HepG2 (cell line): ENCODE measurements at regions not wholly inside any gene's neighbourhood (a gene's known extent, or its start where the extent isn't known, plus 50 kb on each side); places are given as distances from the start of the nearest gene placed in this dataset.

Experiments
- ATAC-seq: fragments of 200-7000 bp; cut with Tn5 transposase; 3 replicates; pipeline ENCODE4 v1.9.1; 2020; ENCODE audit warnings: mild to moderate bottlenecking, moderate library complexity
- BruUV-seq: library from RNA; stranded (reverse); fragments of 400-500 nt; replicated peaks from 2 replicates; lab custom pipeline; 2021; lab: Mats Ljungman, UMichigan
- CTCF ChIA-PET: fragments of 300-600 bp; formaldehyde crosslinking; extraction: SDS; loops from one replicate; lab custom pipeline; 2021; ENCODE audit warnings: low total read pairs, inconsistent platforms, low intra/inter-chr PET ratio; lab: Yijun Ruan, JAX
- POLR2A ChIA-PET: fragments of 350-600 bp; sonication (Branson Sonifier 250); formaldehyde crosslinking; loops from one replicate; lab custom pipeline; 2020; ENCODE audit warnings: antibody characterized with exemption, inconsistent platforms; lab: Yijun Ruan, JAX
- DNase-seq: peaks from one replicate; pipeline ENCODE4 v3.0.0-alpha.2; 2015; ENCODE audit warnings: low spot score
- FAIRE-seq: peaks from 3 replicates; lab custom pipeline; 2011; peaks lifted over from hg19 to GRCh38; lab: Jason Lieb, UNC
- H2AFZ ChIP-seq: one replicate; pipeline ENCODE4 v1.6.1; 2011; ENCODE audit warnings: low read length, inconsistent platforms
- H3K27ac ChIP-seq: fragments of 300-600 bp; 3 replicates; pipeline ENCODE4 v1.8.0; 2011; ENCODE audit warnings: mixed run types, mild to moderate bottlenecking, mixed read lengths, low read length, inconsistent platforms; ENCODE audit not compliant: insufficient read depth; ENCODE audit errors: extremely low read length
- H3K27me3 ChIP-seq, 2 experiments: fragments of 200-600 bp in 1 of 2; 2 replicates in 1 of 2; 3 replicates in 1 of 2; pipeline versions ENCODE4 v1.6.0 to v1.8.0; 2011; ENCODE audit warnings: low read length in 2 of 2, mild to moderate bottlenecking in 2 of 2, moderate library complexity in 2 of 2, inconsistent platforms in 1 of 2; ENCODE audit not compliant: insufficient read depth in 2 of 2, control insufficient read depth in 1 of 2
- H3K36me3 ChIP-seq, 2 experiments: fragments of 200-600 bp in 1 of 2; replicated peaks in 1 of 2; 2 replicates in 1 of 2; 3 replicates in 1 of 2; pipeline versions ENCODE4 v1.5.1 to v1.8.0; 2011; ENCODE audit warnings: low read length in 2 of 2, inconsistent platforms in 1 of 2; ENCODE audit not compliant: insufficient read depth in 2 of 2, control insufficient read depth in 1 of 2
- H3K4me1 ChIP-seq: 2 replicates; pipeline ENCODE4 v1.5.1; 2012; ENCODE audit warnings: low read length, inconsistent platforms; ENCODE audit not compliant: insufficient read depth
- H3K4me2 ChIP-seq: 2 replicates; pipeline ENCODE4 v1.6.0; 2011; ENCODE audit warnings: low read depth, low read length, inconsistent platforms
- H3K4me3 ChIP-seq, 3 experiments: fragments of 200-600 bp in 1 of 3; sonication (generic), shearing (Covaris generic) in 1 of 3; replicated peaks in 1 of 3; 2 replicates each; pipeline ENCODE4 v1.5.1; 2011 to 2016; ENCODE audit warnings: low read length in 3 of 3, inconsistent platforms in 2 of 3, low read depth in 2 of 3, mild to moderate bottlenecking in 2 of 3, control low read depth in 1 of 3, mixed read lengths in 1 of 3; ENCODE audit not compliant: insufficient read depth in 1 of 3
- H3K79me2 ChIP-seq: one replicate; pipeline ENCODE4 v1.6.1; 2011; ENCODE audit warnings: low read length, inconsistent platforms; ENCODE audit not compliant: insufficient read depth
- H3K9ac ChIP-seq: 2 replicates; pipeline ENCODE4 v1.6.0; 2011; ENCODE audit warnings: mild to moderate bottlenecking, low read depth, low read length, inconsistent platforms; ENCODE audit not compliant: insufficient read depth
- H3K9me3 ChIP-seq: 2 replicates; pipeline ENCODE4 v1.5.1; 2012; ENCODE audit warnings: mild to moderate bottlenecking, low read length
- H4K20me1 ChIP-seq: 2 replicates; pipeline ENCODE4 v1.6.0; 2011; ENCODE audit warnings: inconsistent platforms, mild to moderate bottlenecking, low read length, moderate library complexity; ENCODE audit not compliant: insufficient read depth
- E2F5 ChIP-seq: sonication (generic); formaldehyde crosslinking; conservative IDR thresholded peaks from 2 replicates; pipeline ENCODE4 v1.4.0; 2020; ENCODE audit warnings: missing genetic modification reagents
- ETV6 ChIP-seq: sonication (generic); formaldehyde crosslinking; conservative IDR thresholded peaks from 2 replicates; pipeline ENCODE4 v1.4.0; 2020; ENCODE audit warnings: missing genetic modification reagents
- KMT2A ChIP-seq: sonication (generic); formaldehyde crosslinking; IDR thresholded peaks from 2 replicates; pipeline ENCODE4 v1.4.0; 2020; ENCODE audit warnings: missing genetic modification reagents
- PAX8 ChIP-seq: sonication (generic); formaldehyde crosslinking; IDR thresholded peaks from 2 replicates; pipeline ENCODE4 v1.8.0; 2022; ENCODE audit warnings: mild to moderate bottlenecking, missing genetic modification reagents, borderline replicate concordance
- ZMAT5 ChIP-seq: sonication (generic); formaldehyde crosslinking; IDR thresholded peaks from 2 replicates; pipeline ENCODE4 v1.5.0; 2020; ENCODE audit warnings: mild to moderate bottlenecking, low read depth, missing genetic modification reagents, borderline replicate concordance
- ZSCAN21 ChIP-seq: sonication (generic); formaldehyde crosslinking; IDR thresholded peaks from 2 replicates; pipeline ENCODE4 v1.8.0; 2022; ENCODE audit warnings: mild to moderate bottlenecking, missing genetic modification reagents, moderate library complexity, borderline replicate concordance
- WGBS: methylation state at CpG from one replicate; pipeline ENCODE4 v1.1.6; 2017; ENCODE audit warnings: low lambda C conversion rate; 5-methylcytosine and 5-hydroxymethylcytosine counted together
- in situ Hi-C: cut with HindIII; loops from 2 replicates; pipeline ENCODE4 v1.10.0; 2017; ENCODE audit warnings: low pct_unique_long_range_greater_than_20kb; ENCODE audit not compliant: extremely low pct_ligation_motif_present
- intact Hi-C: fragments of 100-400 bp; cut with micrococcal nuclease; formaldehyde crosslinking; loops from one replicate; pipeline ENCODE4 v1.10.0; 2022; ENCODE audit not compliant: unreplicated experiment
- TF ChIP-seq, protein P1 (sequence below), 2 experiments: fragments of 450-650 bp in 1 of 2; sonication (generic) in 1 of 2; formaldehyde crosslinking; IDR thresholded peaks; 2 replicates each; pipeline versions ENCODE4 v1.5.0 to v1.8.0; 2020 to 2022; ENCODE audit warnings: mild to moderate bottlenecking in 1 of 2, missing genetic modification reagents in 1 of 2

GRCh38 chr5:17022296-17022695, 86.2 kb upstream of the MYO10 start:
- TF ChIP-seq ZSCAN21 (CRISPR knock-in tag) (no peak), KMT2A (no peak), E2F5 (CRISPR knock-in tag) (no peak), ETV6 (CRISPR knock-in tag) (no peak), PAX8 (CRISPR knock-in tag) (no peak), ZMAT5 (CRISPR knock-in tag) (no peak)
- TF ChIP-seq, protein P1, sequence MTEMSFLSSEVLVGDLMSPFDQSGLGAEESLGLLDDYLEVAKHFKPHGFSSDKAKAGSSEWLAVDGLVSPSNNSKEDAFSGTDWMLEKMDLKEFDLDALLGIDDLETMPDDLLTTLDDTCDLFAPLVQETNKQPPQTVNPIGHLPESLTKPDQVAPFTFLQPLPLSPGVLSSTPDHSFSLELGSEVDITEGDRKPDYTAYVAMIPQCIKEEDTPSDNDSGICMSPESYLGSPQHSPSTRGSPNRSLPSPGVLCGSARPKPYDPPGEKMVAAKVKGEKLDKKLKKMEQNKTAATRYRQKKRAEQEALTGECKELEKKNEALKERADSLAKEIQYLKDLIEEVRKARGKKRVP (CRISPR knock-in tag; IDR thresholded peaks at IDR 0.05): no peak
- TF ChIP-seq, all 625 proteins: peak for 0
- in situ Hi-C loops (no loop called here), intact Hi-C loops (no loop called here)
- Histone ChIP-seq H3K27ac (no peak overlapping the region), H3K36me3 (no peaks in the 10 kb centered on the region), H3K4me3 (no peak overlapping the region), H2AFZ (no peak overlapping the region), H4K20me1 (no peaks in the 10 kb centered on the region), H3K9ac (no peak overlapping the region), H3K4me2 (no peak overlapping the region), H3K27me3 (no peaks in the 10 kb centered on the region), H3K4me1 (no peaks in the 10 kb centered on the region), H3K79me2 (no peaks in the 10 kb centered on the region), H3K9me3 (no peaks in the 10 kb centered on the region)
- no peak for FAIRE-seq
- DNase-seq: no peak
- ChIA-PET CTCF (no interaction called here), POLR2A (no interaction called here)
- ATAC-seq: no peak
- no TSS peak for BruUV-seq
- 88% methylated on average over 2 of the region's 2 CpGs for WGBS
